ENCODE measurements at regions not wholly inside any gene's neighbourhood (a gene's known extent, or its start where the extent isn't known, plus 50 kb on each side); places are given as distances from the start of the nearest gene placed in this dataset.

DNA sequence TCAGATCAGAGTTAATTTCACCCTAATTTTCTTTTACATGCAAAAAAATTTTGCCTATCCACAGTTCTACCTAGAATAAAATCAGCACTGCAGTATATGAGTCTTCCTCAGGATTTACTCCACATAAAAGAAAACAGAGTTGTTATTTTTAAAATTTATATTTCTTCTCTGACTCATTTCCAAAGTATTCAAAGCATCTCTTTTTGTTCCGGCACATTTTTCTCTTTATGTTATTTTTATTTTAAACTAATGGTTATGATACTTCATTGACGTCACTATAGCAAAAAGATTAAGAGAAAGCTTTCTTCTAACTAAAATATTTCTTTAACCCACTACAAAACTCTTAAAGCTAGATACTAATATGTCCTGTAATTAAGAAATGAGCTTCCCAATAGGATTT, 590.4 kb downstream of the PRELID2 start:
- peak; percentile 36 for DNase-seq (ENCODE audit: low read depth)

DNA sequence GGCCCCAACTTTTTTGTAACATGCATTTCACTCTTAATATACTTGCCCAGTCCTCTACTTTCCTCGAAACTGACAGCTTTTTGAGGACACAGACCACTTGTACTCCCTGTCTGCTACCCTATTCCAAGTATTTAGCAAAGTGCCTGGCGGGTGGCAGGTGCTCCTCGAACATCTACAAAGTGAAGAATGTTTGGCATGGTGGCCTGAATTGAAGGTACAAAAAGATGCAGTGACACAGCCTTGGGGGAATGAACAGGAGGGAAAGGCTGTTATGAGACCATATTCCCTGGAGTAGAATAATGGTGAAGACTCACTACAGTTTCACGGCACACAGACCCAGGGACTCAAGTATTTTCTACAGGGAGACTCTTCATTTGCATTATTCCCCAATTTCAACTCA, 590.9 kb downstream of the PRELID2 start:
- DNase-seq (ENCODE audit: low read depth) = no peak

DNA sequence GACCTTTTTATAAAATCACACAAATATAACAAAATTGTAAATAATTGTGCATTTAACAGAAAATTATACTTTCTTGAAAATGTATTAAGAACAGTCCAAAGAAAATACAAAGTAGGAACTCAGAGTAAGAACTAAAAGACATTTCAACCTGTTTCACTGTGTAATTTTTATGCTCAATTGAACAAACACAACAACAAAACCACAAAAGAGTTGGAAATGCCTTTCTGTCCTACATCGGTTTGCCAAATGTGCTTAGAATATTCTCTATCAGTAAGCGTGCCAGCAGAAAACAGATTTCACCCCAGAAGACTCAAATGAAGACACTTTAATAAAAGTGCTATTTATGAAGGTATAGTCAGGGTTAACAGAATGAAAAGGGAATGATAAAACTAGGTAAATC, 592.1 kb downstream of the PRELID2 start:
- no peak for DNase-seq (ENCODE audit: low read depth)

DNA sequence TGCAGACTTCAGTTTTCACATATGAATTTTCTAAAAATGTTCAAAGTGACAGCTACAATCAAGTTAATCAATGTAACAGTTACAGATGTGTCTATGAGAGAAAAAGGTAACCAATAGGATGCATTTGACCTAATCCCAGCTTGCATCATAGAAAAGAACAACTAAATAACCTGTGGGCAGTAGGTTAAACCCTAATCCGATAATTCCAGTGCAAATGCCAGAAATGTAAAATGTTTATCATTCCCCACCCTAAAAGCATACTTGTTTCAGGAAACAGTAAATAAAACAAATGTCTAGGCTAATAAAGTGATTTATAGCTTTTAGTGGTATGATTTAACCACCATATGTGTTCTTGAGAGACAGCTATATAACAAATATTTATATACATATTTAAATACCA, 592.6 kb downstream of the PRELID2 start:
- DNase-seq (ENCODE audit: low read depth) = no peak

DNA sequence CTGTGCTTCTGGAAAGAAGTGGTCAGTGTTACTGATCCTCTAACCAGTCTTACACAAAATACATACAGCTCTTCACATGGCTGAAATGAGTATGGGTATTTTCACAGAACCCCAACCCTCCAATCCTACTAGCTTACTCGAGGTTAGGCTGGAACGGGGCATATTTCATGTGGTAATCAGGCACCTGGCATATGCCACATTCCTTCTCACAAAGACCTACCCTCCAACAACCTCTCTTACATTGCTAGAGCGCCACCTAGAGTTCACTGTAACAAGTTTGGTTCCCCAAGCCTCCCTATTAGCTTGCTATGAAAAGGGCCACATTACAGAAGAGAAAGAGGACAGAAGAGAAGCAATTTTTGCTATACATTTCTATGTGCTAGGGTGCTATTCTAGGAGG, 597.3 kb downstream of the PRELID2 start:
- no peak for DNase-seq (ENCODE audit: low read depth)

DNA sequence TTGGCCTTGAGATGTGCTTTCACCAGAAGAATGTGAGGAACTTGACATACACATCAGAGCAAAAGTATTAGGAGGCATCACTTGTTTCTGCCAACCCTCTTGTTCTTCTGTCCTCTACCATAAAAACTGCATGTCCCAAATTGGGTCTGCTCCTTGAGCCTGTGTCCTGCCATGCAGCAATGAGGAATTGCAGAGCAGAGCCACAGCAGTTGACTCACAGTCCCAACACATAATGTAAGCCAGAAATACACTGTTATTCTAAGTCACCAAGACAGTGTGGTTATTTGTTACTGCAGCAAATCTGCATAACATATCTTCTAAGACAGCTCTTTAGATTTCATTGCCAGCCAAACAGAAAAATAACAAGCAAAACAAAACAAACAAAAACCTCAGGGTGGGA, 598.2 kb downstream of the PRELID2 start:
- no peak for DNase-seq (ENCODE audit: low read depth)

DNA sequence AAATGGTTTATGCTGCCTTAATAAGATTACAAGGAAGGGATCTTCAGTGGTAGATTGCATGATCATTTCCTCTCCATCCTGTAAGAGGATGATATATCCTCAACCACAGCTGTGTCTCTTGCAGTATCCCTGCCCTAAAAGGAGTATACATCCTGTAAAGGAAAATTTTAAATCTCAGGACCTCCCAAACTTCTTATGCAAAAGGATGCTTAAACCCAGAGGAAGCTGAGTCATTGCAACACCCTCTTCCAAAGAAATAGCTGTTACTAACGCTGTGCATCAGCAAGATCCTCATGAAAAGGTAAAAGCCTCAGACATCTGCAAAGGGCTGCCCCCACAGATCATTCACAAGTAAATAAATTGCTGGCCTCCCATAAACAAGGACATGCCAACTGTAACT, 599.0 kb downstream of the PRELID2 start:
- no peak for DNase-seq (ENCODE audit: low read depth)

DNA sequence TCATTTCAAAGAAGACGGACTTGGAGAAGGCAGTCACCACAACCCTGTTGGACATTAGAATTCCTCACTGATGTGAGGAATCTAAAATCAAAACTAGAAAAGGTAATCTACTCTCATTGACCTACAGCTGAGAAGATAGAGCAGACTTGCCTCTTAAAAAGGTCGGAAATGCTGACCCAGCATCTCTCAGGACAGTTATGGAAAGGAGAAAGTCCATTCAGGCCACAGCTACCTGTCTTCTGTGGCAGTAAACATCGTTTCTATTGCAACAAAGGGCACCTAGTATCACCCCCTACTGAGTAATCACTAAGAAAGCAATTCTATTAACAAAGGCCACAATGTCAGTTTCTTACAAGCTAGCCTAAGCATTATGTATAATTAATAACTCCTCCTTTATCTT, 601.7 kb downstream of the PRELID2 start:
- no peak for DNase-seq (ENCODE audit: low read depth)

DNA sequence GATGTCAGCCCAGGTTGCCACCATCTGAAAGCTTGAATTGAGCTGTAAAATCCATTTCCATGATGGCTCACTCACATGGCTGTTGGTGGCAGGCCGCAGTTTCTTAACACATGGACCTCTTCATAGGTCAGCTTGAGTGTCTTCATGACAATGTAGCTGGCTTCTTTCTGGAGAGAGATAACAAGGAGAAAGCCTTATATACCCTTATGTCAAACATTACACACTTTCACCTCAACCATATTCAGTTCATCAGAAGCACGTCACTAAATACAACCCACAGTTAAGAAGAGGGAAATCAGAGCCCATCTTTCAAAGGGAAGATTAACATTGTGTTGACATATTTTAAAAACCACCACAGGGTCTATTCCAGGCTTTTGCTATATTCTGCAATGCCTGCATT, 604.4 kb downstream of the PRELID2 start:
- DNase-seq (ENCODE audit: low read depth) = no peak

DNA sequence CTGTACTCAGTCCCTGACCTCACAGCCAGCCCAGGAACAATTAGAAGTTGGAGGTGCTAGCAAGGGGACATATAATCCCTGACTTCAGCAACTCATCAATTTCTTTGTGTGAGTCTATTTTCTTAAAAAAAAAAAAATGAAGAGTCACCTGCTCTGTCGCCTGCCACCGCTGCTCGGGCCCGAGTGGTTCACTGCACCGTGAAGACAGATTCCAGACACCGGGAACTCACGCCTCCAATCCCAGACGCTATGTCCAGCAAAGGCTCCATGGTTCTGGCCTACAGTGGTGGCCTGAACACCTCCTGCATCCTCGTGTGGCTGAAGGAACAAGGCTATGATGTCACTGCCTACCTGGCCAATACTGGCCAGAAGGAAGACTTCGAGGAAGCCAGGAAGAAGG, 606.6 kb downstream of the PRELID2 start:
- no peak for DNase-seq (ENCODE audit: low read depth)

DNA sequence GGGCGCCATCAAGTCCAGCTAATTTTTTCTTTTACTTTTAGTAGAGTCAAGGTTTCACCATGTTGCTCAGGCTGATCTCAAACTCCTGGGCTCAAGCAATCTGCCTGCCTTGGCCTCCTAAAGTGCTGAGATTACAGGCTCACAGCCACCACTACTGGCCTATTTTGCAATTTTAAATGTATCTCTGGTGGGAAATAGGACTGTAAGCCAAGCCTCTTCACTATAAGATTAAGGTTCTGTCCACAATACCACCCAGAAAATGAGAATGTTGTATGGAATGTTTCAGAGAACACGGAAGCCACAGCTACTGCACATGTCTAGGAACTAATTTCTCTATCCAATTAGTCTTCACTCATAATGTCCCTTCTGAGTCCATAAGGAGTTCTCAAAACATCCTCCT, 607.3 kb downstream of the PRELID2 start:
- DNase-seq (ENCODE audit: low read depth) = no peak

DNA sequence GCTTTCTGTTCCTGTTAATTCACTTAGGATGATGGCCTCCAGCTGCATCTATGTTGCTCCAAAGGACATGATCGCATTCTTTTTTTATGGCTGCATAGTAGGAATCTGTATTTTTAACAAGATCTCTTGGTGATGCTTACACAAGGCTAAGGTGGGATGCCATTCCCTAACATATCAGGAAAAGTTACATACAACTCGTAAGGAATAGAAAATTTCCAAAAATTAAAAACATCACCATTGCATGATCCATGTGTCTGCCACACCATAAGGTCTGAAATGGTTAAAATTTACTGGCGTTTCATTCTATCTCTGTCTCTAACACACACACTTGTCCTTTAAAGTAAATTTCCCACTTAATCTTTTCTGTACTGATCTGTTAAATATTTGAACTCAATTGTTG, 608.4 kb downstream of the PRELID2 start:
- DNase-seq (ENCODE audit: low read depth) = no peak

DNA sequence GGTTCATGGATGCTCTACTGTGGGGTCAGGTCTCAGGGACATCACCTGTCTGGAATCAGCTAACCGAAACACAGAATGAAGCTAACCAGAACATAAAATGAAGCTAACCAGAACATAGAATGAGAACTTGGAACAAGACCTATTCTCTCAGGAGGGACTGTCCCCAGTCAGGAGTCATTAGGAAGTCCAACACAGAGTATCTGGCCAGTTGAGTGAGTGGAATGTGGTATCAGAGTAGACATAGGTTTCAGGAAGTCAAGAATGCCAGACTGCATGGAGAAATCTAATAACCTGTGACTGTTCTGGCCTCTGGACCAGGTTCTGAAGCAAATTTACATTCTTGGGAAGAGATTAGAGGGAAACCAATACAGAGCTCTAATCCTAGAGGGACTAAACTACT, 609.6 kb downstream of the PRELID2 start:
- DNase-seq (ENCODE audit: low read depth) = no peak

DNA sequence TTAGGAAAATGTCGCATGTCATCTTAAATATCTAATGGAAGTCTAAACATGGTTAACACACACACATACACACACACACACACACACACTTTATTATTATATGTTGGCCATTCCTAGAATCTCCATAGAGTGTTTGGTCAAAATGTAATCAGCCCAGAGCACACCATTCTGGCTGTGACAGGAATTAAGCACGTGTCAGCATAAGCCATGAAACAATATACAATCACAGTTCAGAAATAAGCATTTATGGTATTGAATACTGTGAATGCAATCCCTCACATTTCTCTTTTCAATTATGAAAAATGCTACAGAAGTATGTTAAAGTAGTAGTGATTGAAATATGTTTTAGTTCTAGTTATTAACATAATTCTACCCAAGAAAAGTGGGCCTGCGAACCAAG, 611.6 kb downstream of the PRELID2 start:
- DNase-seq (ENCODE audit: low read depth) = no peak

DNA sequence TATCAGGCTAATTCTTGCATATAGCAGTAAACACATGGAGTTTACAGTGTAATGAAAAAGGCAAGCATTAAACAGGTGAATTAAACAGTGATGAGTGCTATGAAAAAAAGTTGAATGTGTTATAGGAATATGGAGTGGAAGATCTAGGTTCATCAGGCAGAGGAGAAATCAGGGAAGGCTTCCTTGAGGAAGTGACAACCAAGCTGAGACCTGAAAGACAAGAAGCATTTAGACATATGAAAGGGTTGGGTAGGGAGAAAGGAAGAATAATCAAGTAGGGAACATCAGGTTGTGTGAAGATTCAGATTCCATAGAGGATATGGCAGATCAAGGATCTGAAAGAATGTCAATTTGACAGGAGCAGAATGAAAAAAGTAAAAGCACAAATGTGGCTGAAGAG, 612.5 kb downstream of the PRELID2 start:
- no peak for DNase-seq (ENCODE audit: low read depth)

DNA sequence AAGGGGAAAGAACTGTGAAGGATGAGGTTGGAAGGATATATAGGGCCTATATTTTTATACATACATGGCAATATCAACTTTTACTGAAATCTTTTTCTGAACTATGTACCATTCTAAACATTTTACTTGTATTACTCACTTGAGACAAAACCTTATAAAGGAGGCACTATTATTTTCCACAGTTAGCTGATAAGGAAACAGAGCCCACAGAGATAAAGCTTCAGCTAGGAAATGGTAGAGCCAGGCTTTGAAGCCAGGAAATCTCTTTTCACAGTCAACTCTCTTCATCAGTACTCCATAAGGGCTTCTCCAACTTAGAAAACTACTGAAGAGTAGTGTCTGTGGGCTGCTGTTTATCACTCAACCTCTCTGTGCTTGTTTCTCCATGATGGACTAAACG, 613.7 kb downstream of the PRELID2 start:
- DNase-seq (ENCODE audit: low read depth) = no peak

DNA sequence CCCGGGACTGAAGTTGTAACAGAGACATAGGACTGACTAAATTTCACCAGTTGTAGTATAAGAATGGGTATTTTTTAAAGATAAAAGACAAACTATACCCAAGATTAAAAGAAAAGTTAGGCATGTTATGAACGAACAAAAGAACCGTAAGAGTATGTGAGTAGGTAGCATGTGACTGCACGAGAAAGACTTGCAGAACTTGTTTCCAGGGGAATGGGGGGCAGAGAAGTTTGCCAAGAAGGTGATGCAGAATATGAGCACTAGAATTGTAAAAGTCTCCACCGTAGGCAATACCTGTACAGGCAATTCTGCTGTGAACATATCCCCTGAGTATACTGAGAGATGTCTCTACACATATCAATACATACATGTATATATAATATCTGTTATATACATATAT, 614.7 kb downstream of the PRELID2 start:
- DNase-seq (ENCODE audit: low read depth) = no peak

DNA sequence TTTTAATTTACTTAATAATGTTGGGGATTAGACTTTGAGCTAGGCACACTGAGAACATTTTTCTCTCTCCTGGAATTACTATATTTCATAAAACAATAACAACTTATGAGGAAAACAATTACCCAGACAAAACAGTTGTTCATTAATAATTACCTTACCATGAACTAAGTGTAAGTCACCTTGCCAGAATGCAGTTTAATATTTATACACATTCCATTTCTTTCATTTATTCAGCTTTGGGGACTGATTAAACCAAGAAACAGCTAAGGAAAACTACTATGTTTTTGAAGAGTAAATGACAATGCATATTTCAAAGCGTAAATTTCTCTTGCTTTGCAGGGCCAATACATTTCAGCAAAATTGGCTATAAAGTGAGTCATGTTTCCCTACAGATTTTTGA, 616.2 kb downstream of the PRELID2 start:
- DNase-seq (ENCODE audit: low read depth) = no peak

DNA sequence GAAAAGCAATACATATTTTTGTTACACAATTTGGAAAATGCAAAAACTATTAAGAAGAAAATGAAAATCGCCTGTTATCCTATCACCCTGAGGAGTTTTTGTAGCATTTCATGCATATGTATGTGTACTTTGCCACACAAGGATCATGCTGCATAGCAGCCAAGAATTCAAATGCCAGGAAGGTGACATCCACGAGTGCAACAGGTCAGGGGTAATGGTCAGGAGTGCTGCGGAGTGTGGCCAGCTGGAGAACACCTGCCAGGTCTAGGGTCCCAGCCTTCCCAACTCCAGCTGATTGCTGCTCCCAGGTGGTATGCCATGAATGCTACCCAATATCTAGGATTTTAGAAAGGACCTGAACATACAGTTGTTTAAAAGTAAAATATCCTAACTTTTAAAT, 617.1 kb downstream of the PRELID2 start:
- no peak for DNase-seq (ENCODE audit: low read depth)

DNA sequence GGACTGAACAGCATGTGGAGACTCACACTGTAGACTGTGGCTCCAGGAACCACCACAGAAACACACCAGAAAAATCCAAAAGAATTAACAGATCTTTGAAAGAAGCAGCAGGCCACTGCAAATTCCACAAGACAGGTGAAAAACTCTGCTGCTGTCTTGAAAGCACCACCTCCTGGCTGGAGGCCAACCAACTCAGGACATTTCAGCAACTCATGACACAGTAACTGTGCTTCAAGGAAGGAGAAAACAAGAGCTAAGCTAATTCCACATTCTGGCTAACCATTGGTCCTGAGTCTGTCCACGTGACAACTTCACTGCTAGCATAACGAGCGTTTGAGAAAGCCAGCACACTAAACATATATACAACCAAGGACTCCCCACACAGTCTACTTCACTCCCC, 625.1 kb downstream of the PRELID2 start:
- no peak for DNase-seq (ENCODE audit: low read depth)

DNA sequence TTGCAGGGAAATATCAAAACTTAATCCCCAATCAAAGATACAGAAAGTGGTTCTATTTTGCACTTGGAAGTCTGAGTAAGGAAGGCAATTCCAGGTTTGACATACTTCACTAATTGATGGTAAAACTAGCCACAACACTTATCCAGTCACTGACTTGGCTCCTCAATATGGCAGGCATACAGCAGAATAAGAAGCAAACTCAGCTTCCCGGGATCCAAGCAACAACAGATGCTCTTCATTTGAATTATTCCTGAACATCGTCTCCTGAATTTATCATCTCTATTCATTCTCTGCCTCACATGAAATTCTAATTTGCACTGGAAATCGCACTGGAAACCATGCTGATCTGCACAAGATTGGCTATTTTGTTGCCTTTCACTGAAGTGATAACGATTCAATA, 629.6 kb downstream of the PRELID2 start:
- DNase-seq (ENCODE audit: low read depth) = no peak

DNA sequence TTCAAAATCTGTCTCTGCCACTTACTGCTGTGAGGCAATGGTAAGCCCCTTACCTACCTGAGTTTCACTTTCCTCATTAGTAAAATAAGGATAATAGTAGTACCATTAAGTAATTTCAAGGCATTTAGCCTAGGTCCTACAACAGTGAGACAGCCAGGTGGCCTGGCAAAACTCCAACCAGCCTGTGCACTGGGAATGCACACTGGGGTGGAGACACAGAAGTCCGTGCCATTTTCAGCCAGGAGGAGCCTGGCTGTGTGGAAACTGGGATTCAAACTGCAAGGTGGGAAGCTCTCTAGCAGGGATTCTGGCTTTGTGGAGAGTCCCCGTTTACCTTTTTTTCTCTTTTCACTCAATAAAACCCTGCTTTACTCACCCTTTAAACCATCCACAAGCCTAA, 630.4 kb downstream of the PRELID2 start:
- no peak for DNase-seq (ENCODE audit: low read depth)

DNA sequence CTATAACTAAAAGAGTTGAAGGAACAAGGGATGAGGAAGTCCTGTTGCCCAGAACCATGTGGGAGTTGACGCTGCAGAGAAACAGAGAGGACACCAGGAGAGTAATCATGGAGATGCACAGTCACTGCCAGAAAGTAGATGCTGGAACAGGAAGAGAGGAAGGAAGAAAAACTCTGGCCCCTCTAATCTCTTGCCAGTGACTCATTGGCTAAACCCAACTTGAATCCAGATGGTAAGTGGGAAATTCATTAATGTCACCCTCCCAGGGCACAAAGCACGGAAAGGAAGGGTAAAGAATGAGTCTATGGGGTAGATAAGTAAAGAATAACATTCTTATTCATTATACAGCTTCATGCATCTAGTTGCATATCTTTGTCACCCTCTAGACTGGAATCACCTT, 631.9 kb downstream of the PRELID2 start:
- DNase-seq (ENCODE audit: low read depth) = no peak

DNA sequence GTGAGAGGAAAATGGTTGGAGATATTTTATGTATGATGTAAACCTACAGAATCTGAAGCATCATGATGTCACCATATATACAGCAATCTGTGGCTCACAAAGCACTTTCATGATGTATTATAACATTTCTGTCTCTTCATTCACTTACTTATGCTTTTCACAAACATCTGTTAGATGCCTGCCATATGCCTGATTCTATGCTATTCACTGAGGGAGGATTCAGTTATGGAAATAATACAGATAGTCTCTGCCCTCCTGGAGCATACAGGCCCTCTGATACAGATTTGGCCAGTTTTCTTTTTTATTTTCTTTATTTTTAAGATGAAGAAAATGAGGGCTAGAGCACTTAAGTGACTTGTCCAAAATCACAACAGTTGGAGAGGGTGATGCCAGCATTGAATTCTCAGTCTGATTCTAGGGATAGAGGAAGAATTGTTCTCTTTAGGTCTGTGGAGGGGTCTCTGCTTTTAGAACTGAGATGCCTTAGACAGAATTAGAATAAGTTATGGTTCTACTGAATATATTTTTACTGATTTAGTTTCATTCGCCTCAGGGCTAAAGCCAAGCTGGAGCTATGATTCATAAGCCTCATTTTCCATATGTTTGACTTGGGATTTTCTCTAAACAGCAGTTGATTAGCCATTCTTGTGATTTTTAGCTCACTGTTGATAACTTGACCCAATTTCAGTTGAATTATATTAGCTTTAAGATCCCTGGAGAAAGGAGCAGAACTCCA, 636.4 kb downstream of the PRELID2 start:
- no peak for DNase-seq (ENCODE audit: low read depth)

DNA sequence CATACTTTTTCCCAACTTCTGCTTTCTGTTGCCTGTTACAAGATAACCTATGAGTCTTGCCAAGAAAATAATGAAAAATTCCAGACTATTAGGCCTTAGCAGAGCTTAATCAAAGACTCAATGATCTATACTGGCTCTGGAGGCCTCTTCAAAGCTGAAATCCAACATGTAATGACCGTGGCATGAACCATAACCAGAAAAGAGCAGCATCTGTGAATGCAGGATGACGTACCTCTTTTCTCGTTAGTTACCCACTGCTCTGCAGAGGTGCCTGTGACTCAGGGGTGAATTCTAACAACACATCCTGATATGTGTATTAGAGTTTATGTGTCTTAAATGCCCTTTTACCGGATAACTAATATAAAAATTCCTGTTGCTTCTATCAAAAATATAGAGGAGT, 645.4 kb downstream of the PRELID2 start:
- no peak for DNase-seq (ENCODE audit: low read depth)
